ENCODE measurements at regions not wholly inside any gene's neighbourhood (a gene's known extent, or its start where the extent isn't known, plus 50 kb on each side); places are given as distances from the start of the nearest gene placed in this dataset.

DNA sequence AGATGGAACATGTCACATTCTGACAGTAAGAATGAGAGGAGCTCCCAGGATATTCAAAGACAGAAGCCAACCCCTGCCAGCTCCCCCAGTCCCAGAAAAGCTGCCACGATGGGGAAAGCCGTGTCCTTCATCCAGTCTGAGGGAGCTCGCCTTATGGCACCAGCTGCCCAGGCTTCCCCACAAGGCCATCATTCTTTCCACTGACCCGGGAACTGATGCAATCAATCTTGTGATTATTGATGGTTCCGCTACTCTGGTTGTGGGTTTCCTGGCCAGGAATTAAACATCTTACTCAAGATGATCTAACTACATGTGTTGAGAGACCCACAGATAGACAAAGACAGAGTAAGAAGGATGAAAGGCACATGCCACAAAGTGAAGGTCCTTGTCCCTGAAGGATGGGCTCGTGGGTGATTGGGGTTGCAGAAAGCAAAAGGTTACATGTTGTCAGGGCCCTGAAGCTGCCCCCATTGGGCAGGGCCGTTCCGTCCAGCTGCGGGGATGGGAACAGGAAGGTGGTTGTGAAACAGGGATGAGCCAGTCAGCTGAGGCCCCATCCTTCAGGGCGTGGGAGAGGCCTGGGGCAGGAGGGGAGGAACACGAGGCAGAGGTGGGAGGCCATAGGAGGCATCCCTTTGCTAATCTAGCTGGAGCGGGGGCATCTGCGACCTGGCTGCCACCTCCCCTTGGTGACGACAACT, 127.6 kb downstream of the OAT start:
- H3K9me3 ChIP-seq (ENCODE audit: low read length): no peaks in the 10 kb centered on the region
- POLR2A ChIA-PET (ENCODE audit: unreplicated experiment): no interaction called here
- intact Hi-C loops (cut with micrococcal nuclease): no loop called here
- H3K79me2 ChIP-seq (ENCODE audit: low read length): no peaks in the 10 kb centered on the region
- H2AFZ ChIP-seq (ENCODE audit: low read length): no peak overlapping the region
- TF ChIP-seq EZH2 (IDR thresholded peaks at IDR 0.05; ENCODE audit: low read length, unreplicated experiment) (no peak), EZH2phosphoT487 (IDR thresholded peaks at IDR 0.05; ENCODE audit: borderline replicate concordance, low read length) (no peak)
- TF ChIP-seq, protein P1, sequence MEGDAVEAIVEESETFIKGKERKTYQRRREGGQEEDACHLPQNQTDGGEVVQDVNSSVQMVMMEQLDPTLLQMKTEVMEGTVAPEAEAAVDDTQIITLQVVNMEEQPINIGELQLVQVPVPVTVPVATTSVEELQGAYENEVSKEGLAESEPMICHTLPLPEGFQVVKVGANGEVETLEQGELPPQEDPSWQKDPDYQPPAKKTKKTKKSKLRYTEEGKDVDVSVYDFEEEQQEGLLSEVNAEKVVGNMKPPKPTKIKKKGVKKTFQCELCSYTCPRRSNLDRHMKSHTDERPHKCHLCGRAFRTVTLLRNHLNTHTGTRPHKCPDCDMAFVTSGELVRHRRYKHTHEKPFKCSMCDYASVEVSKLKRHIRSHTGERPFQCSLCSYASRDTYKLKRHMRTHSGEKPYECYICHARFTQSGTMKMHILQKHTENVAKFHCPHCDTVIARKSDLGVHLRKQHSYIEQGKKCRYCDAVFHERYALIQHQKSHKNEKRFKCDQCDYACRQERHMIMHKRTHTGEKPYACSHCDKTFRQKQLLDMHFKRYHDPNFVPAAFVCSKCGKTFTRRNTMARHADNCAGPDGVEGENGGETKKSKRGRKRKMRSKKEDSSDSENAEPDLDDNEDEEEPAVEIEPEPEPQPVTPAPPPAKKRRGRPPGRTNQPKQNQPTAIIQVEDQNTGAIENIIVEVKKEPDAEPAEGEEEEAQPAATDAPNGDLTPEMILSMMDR (conservative IDR thresholded peaks at IDR 0.05; ENCODE audit: low read depth, low read length): no peak
- no peaks in the 10 kb centered on the region for H3F3A ChIP-seq (ENCODE audit: low read length, unreplicated experiment)
- H3K27me3 ChIP-seq (ENCODE audit: low read length): no peaks in the 10 kb centered on the region
- BruUV-seq (replicated peaks): no TSS peak
- H3K27ac ChIP-seq (ENCODE audit: low read length): no peak overlapping the region
- H3K4me3 ChIP-seq (ENCODE audit: low read length): no peak overlapping the region
- ATAC-seq: no peak
- no peak overlapping the region for H3K4me2 ChIP-seq (ENCODE audit: low read length)
- H3K4me1 ChIP-seq (ENCODE audit: insufficient read depth, low read length): no peaks in the 10 kb centered on the region
- H4K20me1 ChIP-seq (ENCODE audit: low read length): no peaks in the 10 kb centered on the region
- H3K9ac ChIP-seq (ENCODE audit: low read length): no peak overlapping the region
- H3K9me2 ChIP-seq (replicated peaks; ENCODE audit: low read length): no peaks in the 10 kb centered on the region
- DNase-seq: no peak
- H3K36me3 ChIP-seq (ENCODE audit: low read depth, low read length): no peaks in the 10 kb centered on the region
- CTCF ChIA-PET: no interaction called here

DNA sequence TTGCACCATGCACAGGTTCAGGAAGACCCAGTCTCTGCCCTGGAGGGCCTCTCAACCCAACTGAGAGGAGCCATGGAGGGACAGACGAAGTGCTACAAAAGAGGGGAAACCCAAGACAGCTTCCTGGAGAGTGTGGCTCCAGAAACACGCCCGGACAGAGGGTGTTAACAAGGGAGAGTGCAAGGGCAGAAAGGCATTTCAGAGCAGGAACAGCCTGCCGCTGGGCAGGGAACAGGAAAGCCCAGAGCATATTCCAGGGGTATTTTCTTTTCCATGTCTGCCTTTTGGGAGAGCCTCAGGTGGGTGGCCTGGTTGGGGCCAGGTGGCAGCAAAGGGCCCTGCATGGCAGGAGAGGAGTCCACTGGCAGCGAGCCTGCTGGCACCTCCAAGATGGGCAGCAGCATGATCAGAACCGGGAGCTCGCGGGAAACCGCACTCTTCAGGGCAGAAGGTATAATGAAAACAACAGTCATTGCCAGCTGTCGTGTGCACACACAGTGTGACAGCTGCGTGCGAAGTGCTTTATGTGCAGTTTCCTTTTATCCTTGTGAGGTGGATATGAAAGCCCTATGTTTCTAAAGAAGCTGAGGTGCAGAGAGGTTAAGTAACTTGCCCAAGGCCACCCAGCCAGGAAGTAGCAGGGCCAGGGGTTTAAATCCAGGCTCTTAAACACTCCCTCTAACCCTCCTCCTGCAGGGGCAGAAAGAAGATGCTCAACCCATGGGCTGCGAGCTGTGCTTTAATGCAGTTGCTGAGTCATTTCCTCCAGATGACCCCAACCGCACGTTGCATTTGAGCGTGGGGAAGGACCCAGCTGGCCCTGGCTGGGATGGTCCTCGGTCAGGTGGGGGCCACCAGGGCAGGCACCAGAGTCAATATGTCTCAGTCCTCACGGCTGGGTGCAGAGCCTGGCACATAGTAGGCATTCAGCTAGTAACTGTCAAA, 128.6 kb downstream of the OAT start:
- intact Hi-C loops (cut with micrococcal nuclease): no loop called here
- Histone ChIP-seq H3K9me2 (replicated peaks; ENCODE audit: low read length) (no peaks in the 10 kb centered on the region), H2AFZ (ENCODE audit: low read length) (no peak overlapping the region), H3K27me3 (ENCODE audit: low read length) (no peaks in the 10 kb centered on the region), H3K27ac (ENCODE audit: low read length) (no peak overlapping the region), H3F3A (ENCODE audit: low read length, unreplicated experiment) (no peaks in the 10 kb centered on the region), H4K20me1 (ENCODE audit: low read length) (no peaks in the 10 kb centered on the region), H3K79me2 (ENCODE audit: low read length) (no peaks in the 10 kb centered on the region), H3K9ac (ENCODE audit: low read length) (no peak overlapping the region), H3K4me3 (ENCODE audit: low read length) (no peak overlapping the region), H3K9me3 (ENCODE audit: low read length) (no peaks in the 10 kb centered on the region), H3K36me3 (ENCODE audit: low read depth, low read length) (no peaks in the 10 kb centered on the region), H3K4me2 (ENCODE audit: low read length) (no peak overlapping the region), H3K4me1 (ENCODE audit: insufficient read depth, low read length) (no peaks in the 10 kb centered on the region)
- ChIA-PET POLR2A (ENCODE audit: unreplicated experiment) (no interaction called here), CTCF (no interaction called here)
- TF ChIP-seq EZH2 (IDR thresholded peaks at IDR 0.05; ENCODE audit: low read length, unreplicated experiment) (no peak), EZH2phosphoT487 (IDR thresholded peaks at IDR 0.05; ENCODE audit: borderline replicate concordance, low read length) (no peak)
- TF ChIP-seq, protein P1 (conservative IDR thresholded peaks at IDR 0.05; ENCODE audit: low read depth, low read length): no peak
- DNase-seq (no peak), ATAC-seq (no peak)
- BruUV-seq (replicated peaks): no TSS peak
